Sciatic nerve (tissue), 2 donors: ENCODE measurements at regions not wholly inside any gene's neighbourhood (a gene's known extent, or its start where the extent isn't known, plus 50 kb on each side); places are given as distances from the start of the nearest gene placed in this dataset.
"Not testable (repeated sequence)": the region's sequence is repeated elsewhere in the genome, so short reads cannot be mapped to it uniquely, and the experiment has no call there.

ENCODE experiments used
- ATAC-seq: fragments of 200-7000 bp; cut with Tn5 transposase; one replicate; pipeline ENCODE4 v1.9.1; 2020; ENCODE audit warnings: mild to moderate bottlenecking, moderate library complexity
- DNase-seq: peaks from one replicate; pipeline ENCODE4 v3.0.0-alpha.2; 2020; ENCODE audit warnings: low spot score
- intact Hi-C: fragments of 100-400 bp; cut with DNase I; formaldehyde crosslinking; loops from one replicate; pipeline ENCODE4 v1.14.2; 2022
- donor health status: DM: no; HTN: no; CAD: no.
- donor health status: DM: no; HTN: no; CAD: no.

DNA sequence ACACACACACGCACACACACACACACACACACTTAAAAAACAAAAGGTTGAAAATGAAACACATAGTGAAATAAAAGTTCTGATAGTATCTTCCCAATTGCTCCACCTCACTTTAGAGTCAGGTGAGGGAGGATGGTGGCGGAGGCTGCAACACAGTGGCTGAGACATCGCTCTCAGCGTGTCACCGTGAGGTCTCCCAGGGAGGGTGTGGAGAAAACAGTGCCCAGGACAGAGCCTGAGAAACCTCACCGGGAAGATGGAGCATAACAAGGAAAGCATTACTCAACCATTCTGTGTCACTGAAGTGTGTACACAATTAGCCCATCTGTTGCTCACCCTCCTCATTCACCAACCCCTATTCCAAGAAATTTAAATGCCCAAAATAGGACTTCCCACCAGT lies 111.4 kb upstream of the USP29 start:
- no peak for DNase-seq
- ATAC-seq, result no peak
- intact Hi-C loops, result no loop called here

- ATAC-seq (no peak), DNase-seq (no peak)
- intact Hi-C loops, result no loop called here
These were observed 109.2 kb upstream of the USP29 start for GRCh38 chr19:57010541-57010940.

- intact Hi-C loops, result no loop called here
- ATAC-seq, result no peak
These were observed 103.7 kb upstream of the USP29 start for GRCh38 chr19:57016076-57016475.

GRCh38 chr19:57016491-57016890 lies 103.3 kb upstream of the USP29 start:
- ATAC-seq, result no peak
- intact Hi-C loops, result no loop called here

More at GRCh38 chr19:57016076-57016475, 103.7 kb upstream of the USP29 start:
- no peak for DNase-seq

GRCh38 chr19:57025491-57025890 lies 94.3 kb upstream of the USP29 start:
- no peak for DNase-seq
- intact Hi-C loops, result no loop called here
- no peak for ATAC-seq

More at GRCh38 chr19:57016491-57016890, 103.3 kb upstream of the USP29 start:
- no peak for DNase-seq

DNA sequence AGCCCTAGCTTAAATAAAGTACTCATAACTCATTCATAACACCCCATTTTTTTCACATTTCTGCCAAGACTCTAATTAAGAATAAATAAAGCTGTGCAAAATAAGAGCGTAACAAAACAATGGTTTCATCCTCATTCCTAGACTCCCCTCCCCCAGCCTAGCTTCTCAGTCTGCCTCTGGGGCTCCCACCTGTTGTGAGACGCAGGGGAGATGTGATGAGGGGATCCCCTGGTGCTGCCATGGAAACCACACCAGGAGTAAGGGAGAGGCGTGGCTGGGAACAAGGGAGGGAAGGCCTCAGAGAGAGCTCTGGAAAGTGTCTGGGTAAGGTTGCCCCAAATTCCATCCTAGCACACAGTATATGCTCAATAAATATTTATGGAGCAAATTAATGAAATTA lies 93.3 kb upstream of the USP29 start:
- ATAC-seq, result no peak
- intact Hi-C loops, result no loop called here

GRCh38 chr19:57027360-57027759 lies 92.4 kb upstream of the USP29 start:
- DNase-seq (no peak), ATAC-seq (no peak)
- intact Hi-C loops, result no loop called here

More for the DNA sequence above, 93.3 kb upstream of the USP29 start:
- no peak for DNase-seq

DNA sequence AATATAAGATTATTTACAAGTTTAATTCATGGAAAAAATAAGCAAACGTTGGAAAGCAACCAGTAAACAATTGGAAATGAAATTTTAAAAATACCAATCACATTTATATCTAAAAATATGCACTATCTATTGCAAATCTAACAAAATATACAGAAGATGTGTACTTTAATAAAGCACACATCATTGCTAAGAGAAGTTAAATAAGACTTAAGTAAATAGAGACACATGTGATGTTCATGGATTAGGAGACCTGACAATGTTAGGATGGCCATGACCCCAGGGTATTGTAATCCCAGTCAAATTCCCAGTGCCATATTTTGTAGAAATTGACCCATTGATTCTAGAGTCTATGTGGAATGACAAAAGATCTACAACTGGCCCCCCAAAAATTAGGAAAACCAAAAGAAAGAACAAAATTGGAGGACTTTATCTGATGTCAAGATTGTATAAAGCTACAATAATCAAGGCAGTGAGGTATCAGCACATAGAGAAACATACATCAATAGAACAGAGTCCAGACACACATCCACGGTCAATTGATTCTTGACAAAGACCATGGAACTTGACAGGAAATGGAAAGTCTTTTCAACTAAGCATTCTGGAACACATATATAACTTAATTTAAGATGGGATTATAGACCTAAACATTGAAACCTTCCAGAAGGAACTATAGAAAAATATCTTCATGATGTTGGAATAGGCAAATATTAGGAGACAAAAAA lies 90.8 kb upstream of the USP29 start:
- no peak for ATAC-seq
- intact Hi-C loops, result no loop called here
- DNase-seq, result no peak

DNA sequence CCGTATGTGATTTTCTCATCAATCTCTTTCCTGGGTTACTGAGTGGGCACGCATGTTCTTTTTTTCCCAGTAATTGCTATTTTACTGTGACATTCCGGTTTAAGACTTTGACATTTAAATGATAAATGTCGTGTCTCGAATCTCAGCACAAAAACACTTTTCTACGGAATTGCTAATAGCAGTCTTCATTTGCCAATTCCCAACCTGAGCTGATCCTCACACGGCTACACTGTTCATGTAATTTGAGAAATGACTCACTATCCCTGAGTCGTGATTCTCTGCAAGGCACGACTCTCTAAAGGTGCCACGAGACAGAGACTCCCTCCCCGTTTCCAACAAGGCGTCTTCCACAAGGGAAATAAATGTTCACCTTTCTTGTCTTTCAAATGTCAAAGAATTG lies 88.7 kb upstream of the USP29 start:
- intact Hi-C loops, result no loop called here
- DNase-seq (no peak), ATAC-seq (no peak)

DNA sequence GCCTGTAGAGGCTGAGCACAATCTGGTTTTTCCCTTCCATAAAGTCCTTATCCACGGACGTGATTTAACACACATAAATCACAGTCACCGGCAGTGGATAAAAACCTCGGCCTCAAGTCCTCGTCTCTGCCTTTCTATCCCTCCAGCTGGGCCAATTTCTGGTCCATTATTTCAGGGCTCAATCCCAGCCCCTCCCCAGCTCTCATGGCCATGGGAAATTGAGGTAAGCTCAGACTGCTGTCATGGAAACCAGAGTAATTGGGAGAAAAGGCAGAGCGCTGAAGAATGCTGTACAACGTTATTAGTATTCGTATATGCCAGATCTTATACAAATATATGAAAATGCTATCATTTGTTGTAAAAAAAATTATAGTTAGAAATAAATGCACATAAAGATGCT lies 86.2 kb upstream of the USP29 start:
- no peak for ATAC-seq

GRCh38 chr19:57034544-57034943 lies 85.2 kb upstream of the USP29 start:
- intact Hi-C loops, result no loop called here

More for the DNA sequence above, 86.2 kb upstream of the USP29 start:
- no peak for DNase-seq
- intact Hi-C loops, result no loop called here

DNA sequence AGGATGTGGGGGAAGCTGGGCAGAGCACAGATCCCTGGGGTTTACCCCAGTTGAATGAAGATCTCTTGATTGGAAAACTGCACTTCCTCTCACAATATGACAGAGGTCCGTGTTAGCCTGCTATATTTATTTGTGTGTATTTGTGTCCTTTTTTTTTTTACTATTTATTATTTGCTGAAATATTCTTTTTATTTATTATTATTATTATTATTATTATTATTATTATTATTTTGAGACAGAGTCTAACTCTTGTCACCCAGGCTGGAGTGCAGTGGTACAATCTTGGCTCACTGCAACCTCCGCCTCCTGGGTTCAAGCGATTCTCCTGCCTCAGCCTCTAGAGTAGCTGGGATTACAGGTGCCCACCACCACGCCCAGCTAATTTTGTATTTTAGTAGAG lies 84.0 kb upstream of the USP29 start:
- ATAC-seq, DNase-seq, intact Hi-C loops: not testable (repeated sequence)

More at GRCh38 chr19:57034544-57034943, 85.2 kb upstream of the USP29 start:
- no peak for DNase-seq
- ATAC-seq, result no peak

- intact Hi-C loops, result no loop called here
- DNase-seq, result no peak
- ATAC-seq, result no peak
These were observed 82.2 kb upstream of the USP29 start for GRCh38 chr19:57037556-57037955.

- intact Hi-C loops, result no loop called here
- DNase-seq (no peak), ATAC-seq (no peak)
These were observed 72.0 kb upstream of the USP29 start for GRCh38 chr19:57047743-57048142.

GRCh38 chr19:57050863-57051262 lies 68.9 kb upstream of the USP29 start:
- no peak for ATAC-seq
- DNase-seq, result no peak
- intact Hi-C loops, result no loop called here

DNA sequence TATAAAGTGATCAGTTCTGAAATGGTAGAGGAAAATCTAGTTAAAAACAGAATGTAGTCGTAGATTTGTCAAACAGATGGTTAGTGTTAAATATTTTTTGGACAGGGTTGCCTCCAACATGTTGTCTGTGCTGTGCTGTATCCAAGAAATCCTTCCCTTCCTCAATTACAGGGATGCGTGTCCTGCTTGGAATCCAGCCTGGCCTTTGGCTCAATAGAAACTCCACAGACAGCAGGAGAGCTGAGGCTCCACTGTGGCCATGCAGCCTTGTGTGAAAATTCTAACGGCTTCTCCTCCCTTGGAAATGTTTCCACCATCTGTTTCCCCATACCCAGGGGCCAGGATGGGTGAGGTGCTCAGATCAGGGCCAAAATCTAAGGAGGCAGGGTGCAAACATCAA lies 67.7 kb upstream of the USP29 start:
- DNase-seq (no peak), ATAC-seq (no peak)
- intact Hi-C loops, result no loop called here

- no peak for ATAC-seq
- DNase-seq, result no peak
- intact Hi-C loops, result no loop called here
These were observed 66.4 kb upstream of the USP29 start for GRCh38 chr19:57053401-57053800.

GRCh38 chr19:57055956-57056355 lies 63.8 kb upstream of the USP29 start:
- intact Hi-C loops, result no loop called here
- no peak for DNase-seq
- ATAC-seq, result no peak

- DNase-seq (no peak), ATAC-seq (no peak)
- intact Hi-C loops, result no loop called here
These were observed 62.6 kb upstream of the USP29 start for GRCh38 chr19:57057036-57057686.

DNA sequence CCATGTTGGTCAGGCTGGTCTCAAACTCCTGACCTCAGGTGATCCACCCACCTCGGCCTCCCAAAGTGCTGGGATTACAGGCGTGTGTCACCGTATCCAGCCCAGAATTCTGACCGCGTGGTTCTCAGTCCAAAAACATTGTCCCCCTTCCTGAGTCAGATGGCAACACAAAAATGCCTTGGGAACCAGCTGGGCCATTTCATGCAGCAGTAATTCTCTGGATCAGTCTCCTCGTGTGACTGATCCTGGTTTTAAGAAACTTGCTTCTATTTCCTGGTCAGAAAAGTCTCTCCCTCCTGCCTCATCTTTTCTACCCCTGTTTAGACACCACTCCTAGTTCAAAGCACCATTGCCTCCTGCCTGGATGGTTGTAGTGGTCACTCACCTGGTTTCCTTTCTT lies 60.9 kb upstream of the USP29 start:
- DNase-seq (no peak), ATAC-seq (no peak)
- intact Hi-C loops, result no loop called here

DNA sequence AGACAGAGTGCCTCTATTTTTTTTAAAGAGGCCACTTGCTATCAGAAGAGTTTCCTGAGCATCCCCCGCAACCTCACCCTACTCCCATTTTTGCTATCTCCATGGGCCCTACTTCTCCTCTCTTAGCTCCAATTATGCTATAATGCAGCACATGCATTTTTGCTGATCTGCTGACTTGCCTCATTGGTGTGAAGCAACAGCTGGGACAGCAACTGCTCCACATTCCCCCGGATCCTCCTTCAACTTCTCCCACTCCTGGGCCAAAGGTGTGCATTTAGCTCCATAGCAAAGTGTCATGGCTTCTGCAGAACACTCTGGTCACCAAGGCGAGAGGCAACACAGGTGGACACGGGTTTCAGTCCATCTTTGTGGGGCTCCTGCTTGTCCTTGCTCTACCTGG lies 56.7 kb upstream of the USP29 start:
- no peak for DNase-seq
- ATAC-seq, result no peak
- intact Hi-C loops, result no loop called here
